Glomerular visceral epithelial cell (primary cell): ENCODE measurements at regions not wholly inside any gene's neighbourhood (a gene's known extent, or its start where the extent isn't known, plus 50 kb on each side); places are given as distances from the start of the nearest gene placed in this dataset.
"Not testable (repeated sequence)": the region's sequence is repeated elsewhere in the genome, so short reads cannot be mapped to it uniquely, and the experiment has no call there.

Source experiments
- DNase-seq: peaks from one replicate; pipeline ENCODE4 v3.0.0-alpha.2; 2016; ENCODE audit errors: extremely low spot score

DNA sequence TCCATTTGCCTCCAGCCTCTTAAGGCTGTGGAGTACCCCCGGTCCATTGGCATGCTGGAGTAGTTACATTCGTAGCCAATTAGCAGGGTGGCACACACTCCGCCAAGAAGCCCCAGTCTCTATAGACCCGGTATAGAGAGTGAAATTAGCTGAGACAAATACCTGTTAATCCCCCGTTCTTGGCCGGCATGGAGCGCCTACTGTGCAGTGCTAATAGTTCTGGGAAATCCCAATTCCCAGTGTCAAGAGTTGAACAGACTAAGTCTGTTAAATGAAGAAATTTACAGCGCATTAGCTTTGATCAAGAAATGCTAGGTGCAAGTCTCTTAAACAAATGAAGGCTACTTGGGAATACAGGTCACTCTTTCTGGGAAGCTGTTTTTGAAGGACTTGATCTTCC is 127.8 kb upstream of the ARX start:
- DNase-seq, result no peak

DNA sequence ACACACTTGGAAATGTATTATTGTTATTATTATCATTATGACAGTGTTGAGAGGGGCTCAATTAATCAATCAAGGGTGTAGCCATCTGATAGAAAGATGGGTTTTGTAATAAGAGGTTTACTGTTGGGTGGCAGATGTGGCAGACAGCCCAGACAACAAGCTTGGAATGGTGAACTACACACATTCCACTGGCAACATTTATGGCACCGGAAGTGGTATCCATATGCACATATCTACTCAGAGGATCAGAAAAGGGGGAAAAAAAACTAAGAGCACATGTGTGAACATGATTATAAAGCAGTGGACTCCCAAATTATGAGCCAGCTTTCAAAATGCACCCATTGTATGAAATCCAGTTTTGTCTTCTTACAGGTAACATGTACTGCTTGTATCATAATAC is 125.9 kb upstream of the ARX start:
- no peak for DNase-seq

DNA sequence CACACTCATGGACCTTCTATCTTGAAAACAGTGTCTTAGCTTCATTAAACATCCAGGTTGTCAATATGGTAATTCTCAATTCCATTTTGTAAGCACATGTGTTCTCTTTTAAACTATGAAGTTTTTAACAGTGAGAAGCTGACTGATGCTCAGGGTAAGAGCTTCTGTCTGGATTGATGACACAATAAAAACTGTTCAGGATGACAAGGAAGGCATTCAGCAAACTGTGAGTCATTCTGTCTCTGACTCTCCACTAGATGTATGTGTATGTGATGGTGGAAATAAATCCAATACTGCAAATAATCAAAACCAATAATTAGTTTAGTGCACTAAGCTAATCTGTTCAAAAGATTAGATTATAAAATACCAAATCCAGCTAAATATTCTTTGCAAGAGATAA is 115.3 kb upstream of the ARX start:
- DNase-seq, result no peak

DNA sequence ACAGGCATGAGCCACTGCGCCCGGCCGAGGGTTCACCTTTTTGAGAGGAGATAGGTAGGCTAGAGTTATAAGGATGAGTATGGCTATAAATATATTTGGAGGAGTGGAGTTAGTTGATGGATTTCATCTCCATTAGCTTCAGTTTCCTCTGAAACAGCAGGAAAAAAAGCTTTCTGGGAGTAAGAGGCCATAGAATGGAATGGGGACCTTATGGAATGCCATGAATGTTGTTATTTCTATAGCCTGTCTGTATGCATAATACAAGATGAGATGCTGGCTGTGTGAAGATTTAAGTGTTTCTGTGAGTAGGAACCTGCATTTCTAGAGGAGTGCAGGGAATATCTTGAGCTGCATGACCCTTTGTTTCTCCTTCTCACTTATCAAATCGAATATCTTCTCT is 114.9 kb upstream of the ARX start:
- DNase-seq, result no peak

DNA sequence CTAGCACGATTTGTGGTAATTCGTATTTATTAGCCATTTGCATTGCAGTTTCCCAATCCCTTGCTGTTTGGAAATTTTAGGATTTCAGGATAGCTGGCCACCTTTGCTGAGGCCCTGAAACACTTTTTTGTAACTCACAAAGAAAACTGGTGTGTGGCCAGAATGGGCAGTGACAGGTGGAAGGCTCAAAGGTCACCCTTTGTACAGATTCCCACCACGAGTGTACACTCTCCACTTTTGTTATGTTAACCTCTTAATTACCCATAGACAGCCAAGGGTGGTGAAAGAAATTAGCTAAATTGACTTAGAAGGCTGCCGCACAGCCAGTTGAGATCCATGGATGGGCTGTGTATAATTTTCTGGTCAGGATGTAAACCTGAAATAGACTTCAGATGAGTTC is 109.7 kb upstream of the ARX start:
- no peak for DNase-seq

DNA sequence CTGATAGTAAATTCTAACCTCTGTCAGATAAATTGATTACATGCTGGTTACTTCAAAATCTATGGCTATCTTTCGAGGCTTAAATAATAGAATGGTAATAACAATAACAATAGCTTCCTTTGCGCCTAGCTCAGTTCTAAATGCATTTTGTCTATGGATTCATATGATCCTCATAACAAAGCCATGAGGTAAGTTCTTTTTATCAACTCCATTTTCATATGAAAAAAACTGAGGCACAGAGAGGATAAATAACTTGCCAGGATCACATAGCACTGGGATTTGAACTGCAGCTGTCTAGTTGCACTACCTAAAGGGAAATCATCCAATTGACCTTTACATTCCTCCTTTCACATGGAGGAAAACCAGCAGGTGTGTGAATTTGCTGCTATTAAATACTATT is 108.6 kb upstream of the ARX start:
- DNase-seq, result no peak

DNA sequence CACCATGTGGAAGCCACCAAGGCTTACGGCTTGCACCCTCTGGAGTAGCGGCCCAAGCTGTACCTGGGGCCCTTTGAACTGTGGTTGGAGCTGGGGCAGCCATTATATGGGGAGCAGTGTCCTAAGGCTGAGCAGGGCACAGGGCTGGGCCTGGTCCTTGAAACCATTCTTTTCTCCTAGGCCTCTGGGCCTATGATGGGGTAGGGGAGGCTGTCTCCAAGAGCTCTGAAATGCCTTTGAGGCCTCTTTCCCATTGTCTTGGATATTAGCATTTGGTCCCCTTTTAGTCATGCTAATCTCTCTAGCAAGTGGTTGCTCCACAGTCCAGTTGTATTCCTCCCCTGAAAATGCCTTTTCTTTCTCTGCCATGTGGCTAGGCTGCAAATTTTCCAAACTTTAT is 96.4 kb upstream of the ARX start:
- no peak for DNase-seq

DNA sequence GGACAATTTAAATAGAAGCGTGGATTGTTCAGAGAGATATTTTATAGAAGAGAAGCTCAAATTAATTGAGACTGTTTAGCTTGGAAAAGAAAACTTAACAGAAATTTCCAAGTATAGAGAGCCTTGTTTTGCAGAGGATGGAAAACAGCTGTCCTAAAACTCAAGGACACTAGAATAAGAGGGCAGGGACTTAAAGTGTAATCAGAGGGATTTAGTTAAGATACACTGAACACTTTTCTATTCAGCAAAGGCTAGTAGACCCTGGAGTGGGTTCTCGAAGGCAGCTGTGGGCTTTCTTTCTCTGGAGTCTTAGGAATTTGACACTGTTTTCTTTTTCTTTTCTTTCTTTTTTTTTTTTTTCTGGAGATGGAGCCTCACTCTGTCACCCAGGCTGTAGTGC is 92.7 kb upstream of the ARX start:
- no peak for DNase-seq

DNA sequence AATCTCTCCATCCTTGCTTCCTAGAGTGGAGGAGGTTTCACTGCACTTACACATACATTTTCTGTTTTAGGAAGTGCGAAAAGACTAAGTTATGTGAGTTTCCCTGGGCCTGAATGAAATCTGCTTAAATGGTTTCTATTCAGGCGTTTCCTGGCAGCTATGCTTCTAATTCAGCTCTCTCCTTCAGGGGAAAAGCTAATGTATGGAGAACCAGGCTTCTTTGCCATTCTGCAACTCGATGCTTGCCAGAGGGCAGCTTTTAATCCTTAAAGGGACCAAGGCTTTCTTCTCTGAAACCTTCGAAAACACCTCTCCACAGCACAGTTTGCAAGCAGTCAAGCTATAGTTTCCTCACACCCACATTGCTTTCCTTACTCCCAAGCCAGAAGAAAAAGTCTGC is 89.5 kb upstream of the ARX start:
- no peak for DNase-seq

DNA sequence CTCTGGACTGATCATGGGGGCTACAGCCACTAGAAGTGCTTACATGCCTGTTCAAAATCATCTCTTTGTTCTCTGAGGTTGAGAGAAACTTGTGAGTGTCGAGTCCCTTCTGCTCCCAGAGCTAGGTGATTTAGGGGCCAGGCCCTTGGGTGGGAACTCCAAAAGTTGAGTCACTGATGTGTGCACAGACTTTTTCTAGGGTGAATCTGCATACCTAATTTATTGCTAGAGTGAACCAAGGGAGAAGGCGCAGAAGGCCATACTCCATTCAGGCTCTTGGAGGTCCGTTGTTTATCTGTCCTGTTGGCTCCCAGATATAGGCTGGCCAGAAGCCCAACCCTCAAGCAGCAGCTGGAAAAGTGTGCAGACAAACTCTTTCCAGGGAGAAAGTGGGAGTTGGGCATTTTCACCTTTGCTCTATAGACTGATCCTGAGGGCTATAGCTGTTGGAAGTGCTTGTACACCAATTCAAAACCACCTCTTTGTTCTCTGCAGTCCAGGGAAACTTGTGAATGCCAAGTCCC is 80.8 kb upstream of the ARX start:
- DNase-seq, result no peak

DNA sequence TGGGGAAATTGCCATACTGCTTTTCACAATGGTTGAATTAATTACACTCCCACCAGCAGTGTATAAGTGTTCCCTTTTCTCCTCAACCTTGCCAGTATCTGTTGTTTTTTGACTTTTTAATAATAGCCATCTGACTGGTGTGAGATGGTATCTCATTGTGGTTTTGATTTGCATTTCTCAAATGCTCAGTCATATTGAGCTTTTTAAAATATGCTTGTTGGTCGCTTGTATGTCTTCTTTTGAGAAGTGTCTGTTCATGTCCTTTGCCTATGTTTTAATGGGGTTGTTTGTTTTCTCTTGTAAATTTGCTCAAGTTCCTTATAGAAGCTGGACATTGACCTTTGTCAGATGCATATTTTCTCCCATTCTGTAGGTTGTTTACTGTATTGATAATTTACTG is 75.4 kb upstream of the ARX start:
- DNase-seq, result not testable (repeated sequence)

DNA sequence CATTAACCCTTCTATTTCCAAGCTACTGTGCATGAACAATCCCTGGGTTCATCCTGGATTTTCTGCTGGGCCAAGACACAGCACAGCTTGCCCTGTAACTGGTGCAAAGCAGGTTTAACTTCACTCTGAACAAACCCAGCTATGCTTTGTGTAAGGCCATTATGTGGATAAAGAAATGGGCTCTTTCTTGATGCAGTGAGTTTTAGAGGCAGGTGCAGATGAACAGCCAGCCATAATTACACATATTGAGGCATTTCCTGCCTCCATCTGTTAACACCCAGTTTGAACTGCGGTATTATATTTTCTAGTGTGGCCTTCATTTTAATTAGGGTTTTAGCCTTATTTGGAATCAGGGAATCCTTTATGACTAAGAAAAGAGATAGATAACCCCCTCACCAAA is 68.7 kb upstream of the ARX start:
- DNase-seq, result no peak

DNA sequence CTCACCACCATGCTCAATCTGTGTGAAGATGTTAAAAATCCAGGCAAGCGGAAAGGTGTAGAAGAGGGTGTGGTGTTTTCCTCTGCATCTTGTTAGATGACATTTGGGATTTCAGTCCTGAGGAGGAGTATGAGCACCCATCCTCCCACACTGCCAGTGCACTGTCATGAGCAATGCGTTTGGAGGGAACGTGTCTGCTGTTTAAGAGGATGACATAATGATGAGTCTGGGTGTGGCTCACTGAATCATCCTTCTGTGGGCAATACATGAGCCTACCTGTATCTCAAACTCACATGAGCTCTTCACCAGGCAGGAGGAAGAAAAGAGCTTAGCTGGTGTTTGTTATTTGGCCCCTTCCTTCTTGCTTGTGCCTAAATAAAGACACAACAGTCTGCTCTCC is 67.9 kb upstream of the ARX start:
- peak; percentile 5 for DNase-seq

DNA sequence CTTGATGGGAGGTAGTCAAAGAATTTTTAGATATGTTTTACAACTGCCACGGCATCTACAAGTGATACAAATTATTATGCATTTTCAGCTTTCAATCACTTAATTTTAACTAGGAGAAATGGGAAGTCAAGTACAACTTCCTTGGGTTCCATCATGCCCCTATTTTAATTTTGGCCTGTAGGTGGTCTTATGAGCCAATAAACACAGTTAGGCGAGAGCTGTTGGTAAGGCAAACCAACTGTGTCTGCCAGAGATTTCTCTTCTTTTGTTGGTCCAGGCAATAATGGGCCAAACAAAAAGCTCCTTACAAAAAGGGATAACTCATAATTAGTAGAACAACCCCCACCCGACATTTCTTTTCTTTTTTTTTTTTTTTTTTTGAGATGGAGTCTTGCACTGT is 63.3 kb upstream of the ARX start:
- no peak for DNase-seq

DNA sequence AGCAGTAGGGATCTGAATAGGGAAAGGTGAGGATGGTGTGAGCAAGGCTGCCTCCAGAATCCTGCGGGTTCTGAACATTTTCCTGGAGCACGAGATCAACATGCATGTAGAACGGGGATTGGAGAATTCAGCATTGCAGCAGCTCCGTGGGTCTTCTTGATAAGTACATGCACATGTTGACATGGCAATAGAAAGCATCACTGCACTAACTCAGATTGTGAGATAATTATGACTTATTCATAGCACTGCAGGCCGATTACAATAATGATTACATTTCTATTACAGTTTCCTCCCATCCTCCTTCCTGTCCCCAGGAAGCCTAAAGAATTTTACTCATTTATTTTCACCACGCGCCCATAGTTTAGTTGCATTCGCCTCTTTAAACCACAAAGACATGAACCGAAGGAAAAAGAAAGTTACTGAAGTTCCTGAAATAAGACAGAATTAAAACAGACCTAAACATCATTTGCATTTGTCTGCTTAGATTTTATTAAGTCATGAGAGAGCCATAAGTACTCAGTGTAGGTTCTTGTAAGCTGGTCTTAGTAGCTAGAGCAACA is 61.3 kb upstream of the ARX start:
- DNase-seq, result no peak

DNA sequence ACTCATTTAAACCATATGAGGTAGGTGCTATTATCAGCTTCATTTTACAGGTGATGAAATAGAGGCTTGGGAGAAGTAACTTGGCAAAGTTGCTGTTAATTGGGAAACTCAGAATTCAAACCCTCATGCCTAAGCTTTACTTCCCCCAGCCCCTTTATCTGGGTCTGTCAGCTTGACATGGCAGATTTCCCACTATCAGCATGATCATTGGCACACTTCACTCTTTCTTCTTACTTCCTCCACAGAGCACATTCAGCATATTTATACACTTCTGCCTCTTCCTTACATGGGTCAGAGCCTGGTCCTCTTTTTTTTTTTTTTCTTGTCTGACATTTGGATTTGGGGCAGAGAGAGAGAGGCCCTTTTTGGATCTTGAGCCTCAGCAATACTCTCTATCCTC is 56.5 kb upstream of the ARX start:
- DNase-seq, result no peak

DNA sequence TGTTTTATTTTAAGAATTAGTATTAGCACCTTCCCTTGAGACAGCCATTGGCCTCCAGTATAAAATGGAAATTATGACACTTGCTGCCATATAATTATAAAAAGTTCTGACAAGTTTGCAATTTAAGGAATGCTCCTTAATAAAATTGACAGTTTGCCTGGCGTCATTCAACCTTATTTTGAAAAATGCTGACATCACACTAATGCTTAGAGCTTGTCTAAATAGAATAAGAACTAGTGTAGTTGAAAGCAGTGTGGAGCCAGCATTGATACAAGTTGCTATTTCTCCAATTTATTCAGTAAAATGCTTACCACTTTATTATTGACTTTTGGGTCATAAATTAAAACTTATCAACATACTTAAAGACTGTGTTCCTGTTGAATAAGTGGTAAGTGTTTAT is 54.3 kb upstream of the ARX start:
- DNase-seq, result no peak

DNA sequence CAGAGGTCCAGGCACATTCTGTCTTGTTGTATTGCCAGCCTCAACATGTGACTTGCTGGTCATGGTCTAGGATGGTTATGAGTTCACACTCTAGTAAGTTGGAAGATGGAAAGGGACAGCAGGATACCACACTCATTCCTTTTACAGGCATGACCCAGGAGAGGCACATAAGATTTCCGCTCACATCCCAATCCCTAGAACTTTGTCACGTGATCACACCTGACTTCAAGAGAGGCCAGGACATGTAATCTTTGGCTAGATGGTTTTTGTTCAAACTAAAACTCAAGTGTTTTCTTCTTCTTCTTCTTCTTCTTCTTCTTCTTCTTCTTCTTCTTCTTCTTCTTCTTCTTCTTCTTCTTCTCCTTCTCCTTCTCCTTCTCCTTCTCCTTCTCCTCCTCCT is 53.4 kb upstream of the ARX start:
- DNase-seq, result no peak

DNA sequence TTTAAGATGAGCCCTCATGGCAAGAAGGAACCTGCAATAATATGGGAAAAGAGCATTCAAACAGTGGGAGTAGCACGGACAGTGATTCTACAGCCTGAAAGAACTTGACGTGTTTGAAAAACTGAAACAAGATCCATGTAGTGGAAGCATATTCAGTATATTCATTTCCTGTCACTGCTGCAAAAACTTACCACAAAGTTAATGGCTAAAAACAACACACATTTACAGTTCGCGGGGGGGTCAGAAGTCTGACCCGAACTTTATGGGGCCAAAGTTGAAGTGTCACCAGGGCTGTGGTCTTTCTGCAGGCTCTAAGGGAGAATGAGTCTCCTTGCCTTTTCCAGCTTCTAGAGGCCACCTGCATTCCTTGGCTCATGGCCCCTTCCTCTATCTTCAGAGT is 52.6 kb upstream of the ARX start:
- DNase-seq, result no peak

DNA sequence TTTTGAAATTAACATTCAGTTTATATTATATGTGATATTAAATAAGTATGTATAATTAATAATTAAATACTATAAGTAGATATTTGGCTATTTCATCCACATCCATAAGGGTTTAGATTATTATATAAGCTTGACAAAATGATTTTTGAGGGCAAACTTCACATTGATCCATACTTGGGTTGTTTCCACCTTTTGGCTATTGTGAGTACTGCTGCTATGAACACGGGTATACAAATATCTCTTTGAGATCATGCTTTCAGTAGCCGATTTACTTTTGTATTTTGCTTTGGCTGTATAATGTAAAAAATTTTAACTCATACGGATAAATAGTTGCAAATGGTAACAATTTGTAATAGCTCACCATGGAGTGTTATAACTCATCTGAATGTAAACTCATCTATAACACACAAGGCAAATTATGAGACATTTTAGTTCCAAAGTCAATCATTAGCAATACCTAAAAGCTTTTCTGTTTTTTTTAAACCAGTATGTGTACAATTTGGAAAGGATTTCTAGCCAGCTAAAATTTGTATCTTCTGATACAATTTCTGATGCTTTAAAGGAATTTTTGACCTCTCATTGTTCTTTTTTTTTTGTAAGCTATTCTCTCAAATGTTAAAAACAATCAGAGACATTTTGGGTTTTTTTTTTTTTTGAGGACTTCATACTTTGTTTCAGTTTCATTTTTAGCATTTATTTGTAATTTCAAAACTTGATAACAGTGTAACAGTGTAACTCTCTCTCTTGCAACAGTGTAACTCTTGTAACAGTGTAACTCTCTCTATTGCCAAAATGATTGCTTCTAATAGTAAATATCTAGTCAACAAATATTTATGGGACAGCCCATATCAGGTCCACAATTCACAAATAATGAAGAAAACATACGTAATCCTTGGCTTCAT is 51.8 kb upstream of the ARX start:
- DNase-seq, result no peak

DNA sequence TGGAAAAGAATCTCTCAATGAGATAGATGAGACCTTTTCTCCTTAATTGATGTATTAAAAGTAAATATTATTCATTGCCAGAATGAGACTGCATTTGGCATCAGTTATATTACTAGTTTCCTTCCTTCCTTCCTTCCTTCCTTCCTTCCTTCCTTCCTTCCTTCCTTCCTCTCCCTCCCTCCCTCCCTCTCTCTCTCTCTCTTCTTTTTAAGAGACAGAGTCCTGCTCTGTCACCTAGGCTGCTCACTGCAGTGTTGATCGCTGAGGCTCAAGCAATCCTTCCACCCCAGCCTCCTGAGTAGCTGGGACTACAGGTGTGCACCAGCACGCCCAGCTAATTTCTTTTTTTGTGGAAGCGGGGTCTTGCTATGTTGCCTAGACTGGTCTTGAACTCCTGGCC is 50.4 kb upstream of the ARX start:
- no peak for DNase-seq
